Endodermal cell (in vitro differentiated cells): ENCODE measurements at regions not wholly inside any gene's neighbourhood (a gene's known extent, or its start where the extent isn't known, plus 50 kb on each side); places are given as distances from the start of the nearest gene placed in this dataset.

Experiments used
- DNase-seq: peaks from one replicate; pipeline ENCODE4 v3.0.0-alpha.2; 2017
- H3K27ac ChIP-seq: 2 replicates; pipeline ENCODE4 v1.5.1; 2013; ENCODE audit warnings: mild to moderate bottlenecking, low read depth, low read length, moderate library complexity
- H3K27me3 ChIP-seq: 2 replicates; pipeline ENCODE4 v1.6.1; 2013; ENCODE audit warnings: mild to moderate bottlenecking, low read length, moderate library complexity; ENCODE audit not compliant: insufficient read depth, control insufficient read depth, poor library complexity, severe bottlenecking
- H3K36me3 ChIP-seq: 2 replicates; pipeline ENCODE4 v1.7.0; 2013; ENCODE audit warnings: mild to moderate bottlenecking, low read length, moderate library complexity; ENCODE audit not compliant: control insufficient read depth, insufficient read depth
- H3K4me1 ChIP-seq: one replicate; pipeline ENCODE4 v1.7.0; 2013; ENCODE audit warnings: low read length; ENCODE audit not compliant: control insufficient read depth, insufficient read depth
- H3K4me3 ChIP-seq: 2 replicates; pipeline ENCODE4 v1.5.1; 2013; ENCODE audit warnings: mild to moderate bottlenecking, low read length, moderate library complexity
- H3K9ac ChIP-seq: 2 replicates; pipeline ENCODE4 v1.6.1; 2013; ENCODE audit warnings: mild to moderate bottlenecking, low read length, moderate library complexity; ENCODE audit not compliant: poor library complexity, severe bottlenecking; ENCODE audit errors: extremely low read depth
- H3K9me3 ChIP-seq: 2 replicates; pipeline ENCODE4 v1.6.1; 2013; ENCODE audit warnings: mild to moderate bottlenecking, low read length, moderate library complexity; ENCODE audit not compliant: control insufficient read depth
- H3K27ac Mint-ChIP-seq: 2 replicates; pipeline ENCODE4 v1.8.0; 2020; ENCODE audit warnings: mixed read lengths
- H3K27me3 Mint-ChIP-seq: 2 replicates; pipeline ENCODE4 v1.8.0; 2021; ENCODE audit warnings: mild to moderate bottlenecking, mixed read lengths; ENCODE audit not compliant: insufficient read depth
- H3K36me3 Mint-ChIP-seq: 2 replicates; pipeline ENCODE4 v1.8.0; 2020; ENCODE audit warnings: low read depth, mixed read lengths
- H3K4me1 Mint-ChIP-seq: 2 replicates; pipeline ENCODE4 v1.8.0; 2020; ENCODE audit warnings: mixed read lengths
- H3K4me3 Mint-ChIP-seq: 2 replicates; pipeline ENCODE4 v1.8.0; 2020; ENCODE audit warnings: mild to moderate bottlenecking, moderate library complexity, mixed read lengths
- H3K9me3 Mint-ChIP-seq: 2 replicates; pipeline ENCODE4 v1.8.0; 2020; ENCODE audit warnings: mild to moderate bottlenecking, mixed read lengths
- CTCF ChIP-seq: fragments of 200-600 bp; sonication (generic); conservative IDR thresholded peaks from 2 replicates; pipeline ENCODE4 v1.5.0; 2021; ENCODE audit warnings: antibody characterized with exemption, mild to moderate bottlenecking
- WGBS, 2 experiments: methylation state at CpG; one replicate each; pipeline versions ENCODE4 v1.1.5 to v1.1.7; 2013; ENCODE audit warnings: missing lambda C conversion rate in 2 of 2, mixed read lengths in 1 of 2; ENCODE audit not compliant: insufficient coverage in 1 of 2, insufficient read length in 1 of 2; 5-methylcytosine and 5-hydroxymethylcytosine counted together

- Mint-ChIP-seq H3K4me3 (no peak overlapping the region), H3K9me3 (no peaks in the 10 kb centered on the region), H3K27me3 (peaks cover 14% of the 10 kb centered on the region), H3K27ac (no peak overlapping the region), H3K4me1 (peaks cover 36% of the 10 kb centered on the region), H3K36me3 (no peaks in the 10 kb centered on the region)
- Histone ChIP-seq H3K4me1 (peaks cover 3% of the 10 kb centered on the region), H3K9me3 (no peaks in the 10 kb centered on the region), H3K27ac (no peak overlapping the region), H3K4me3 (no peak overlapping the region), H3K36me3 (no peaks in the 10 kb centered on the region), H3K9ac (no peak overlapping the region), H3K27me3 (peaks cover 5% of the 10 kb centered on the region)
- peak; percentile 80 for DNase-seq
- TF ChIP-seq CTCF, result peak; percentile 93
- 26 to 32% methylated on average over 3 to 5 of the region's 5 CpGs for WGBS, 2 experiments
These were observed 134.2 kb upstream of the SATB1 start for GRCh38 chr3:18559331-18559842.

GRCh38 chr3:18558507-18558906 is 133.4 kb upstream of the SATB1 start:
- Mint-ChIP-seq H3K9me3 (no peaks in the 10 kb centered on the region), H3K27ac (no peak overlapping the region), H3K4me3 (no peak overlapping the region), H3K36me3 (no peaks in the 10 kb centered on the region), H3K4me1 (peaks cover 40% of the 10 kb centered on the region), H3K27me3 (peaks cover 14% of the 10 kb centered on the region)
- WGBS, 2 experiments, result 80 to 83% methylated on average over 1 to 3 of the region's 3 CpGs
- no peak overlapping the region for H3K4me3 ChIP-seq
- H3K27me3 ChIP-seq, result peaks cover 5% of the 10 kb centered on the region
- H3K36me3 ChIP-seq, result no peaks in the 10 kb centered on the region
- no peak overlapping the region for H3K27ac ChIP-seq
- peaks cover 3% of the 10 kb centered on the region for H3K4me1 ChIP-seq
- DNase-seq, result no peak
- H3K9me3 ChIP-seq, result no peaks in the 10 kb centered on the region
- no peak overlapping the region for H3K9ac ChIP-seq
- TF ChIP-seq CTCF, result no peak

GRCh38 chr3:18557216-18557615 is 132.1 kb upstream of the SATB1 start:
- Histone ChIP-seq H3K9ac (no peak overlapping the region), H3K36me3 (no peaks in the 10 kb centered on the region), H3K27me3 (peaks cover 7% of the 10 kb centered on the region), H3K4me3 (no peak overlapping the region), H3K4me1 (no peaks in the 10 kb centered on the region), H3K9me3 (no peaks in the 10 kb centered on the region), H3K27ac (no peak overlapping the region)
- 89 to 93% methylated on average over 3 of the region's 3 CpGs for WGBS, 2 experiments
- H3K36me3 Mint-ChIP-seq, result no peaks in the 10 kb centered on the region
- no peak for DNase-seq
- no peak overlapping the region for H3K4me3 Mint-ChIP-seq
- no peak for TF ChIP-seq CTCF
- H3K4me1 Mint-ChIP-seq, result peaks cover 29% of the 10 kb centered on the region
- H3K27ac Mint-ChIP-seq, result no peak overlapping the region
- no peaks in the 10 kb centered on the region for H3K9me3 Mint-ChIP-seq
- H3K27me3 Mint-ChIP-seq, result peaks cover 14% of the 10 kb centered on the region
